H1 (cell line): ENCODE measurements at regions not wholly inside any gene's neighbourhood (a gene's known extent, or its start where the extent isn't known, plus 50 kb on each side); places are given as distances from the start of the nearest gene placed in this dataset.

Source experiments
- CTCF ChIA-PET: fragments of 300-600 bp; sonication (Branson Sonifier 250); formaldehyde crosslinking; loops from one replicate; lab custom pipeline; 2021; ENCODE audit not compliant: partially characterized antibody; lab: Charles Lee
- POLR2A ChIA-PET: fragments of 300-600 bp; sonication (Branson Sonifier 250); formaldehyde crosslinking; loops from one replicate; lab custom pipeline; 2021; ENCODE audit warnings: inconsistent platforms; ENCODE audit not compliant: partially characterized antibody; lab: Charles Lee
- DNase-seq, 2 experiments: peaks; one replicate each; pipeline versions ENCODE4 v3.0.0 to v3.0.0-alpha.2; 2010 to 2022; ENCODE audit warnings: low spot score in 2 of 2, low read depth in 1 of 2, mixed read lengths in 1 of 2
- FAIRE-seq: peaks from 2 replicates; lab custom pipeline; 2011; peaks lifted over from hg19 to GRCh38; lab: Jason Lieb, UNC
- H2AFZ ChIP-seq: 2 replicates; pipeline ENCODE4 v1.8.1; 2012; ENCODE audit warnings: low read length, inconsistent platforms
- H2AK5ac ChIP-seq: 2 replicates; pipeline ENCODE4 v1.6.1; 2013; ENCODE audit warnings: low read depth, low read length
- H2BK120ac ChIP-seq: replicated peaks from 2 replicates; pipeline ENCODE3; 2013; ENCODE audit warnings: low read depth, low read length, inconsistent platforms
- H2BK12ac ChIP-seq: 2 replicates; pipeline ENCODE4 v1.6.1; 2013; ENCODE audit warnings: low read depth, low read length
- H2BK15ac ChIP-seq: 2 replicates; pipeline ENCODE4 v1.6.1; 2013; ENCODE audit warnings: low read length
- H2BK20ac ChIP-seq: 2 replicates; pipeline ENCODE4 v1.6.1; 2013; ENCODE audit warnings: low read length
- H2BK5ac ChIP-seq: 2 replicates; pipeline ENCODE4 v1.6.1; 2013; ENCODE audit warnings: low read depth, low read length
- H3K14ac ChIP-seq: 2 replicates; pipeline ENCODE4 v1.6.1; 2013; ENCODE audit warnings: inconsistent platforms; ENCODE audit not compliant: insufficient read length
- H3K18ac ChIP-seq: 2 replicates; pipeline ENCODE4 v1.6.1; 2013; ENCODE audit warnings: low read length; ENCODE audit errors: extremely low read depth
- H3K23ac ChIP-seq: 2 replicates; pipeline ENCODE4 v1.6.1; 2013; ENCODE audit warnings: inconsistent platforms; ENCODE audit not compliant: insufficient read length
- H3K23me2 ChIP-seq: 2 replicates; pipeline ENCODE4 v1.6.1; 2013; ENCODE audit warnings: low read depth, low read length
- H3K27ac ChIP-seq: 2 replicates; pipeline ENCODE4 v1.6.1; 2011; ENCODE audit warnings: low read depth, low read length, inconsistent platforms
- H3K27me3 ChIP-seq, 4 experiments: replicated peaks in 1 of 4; 1 replicate in 1 of 4; 2 replicates in 3 of 4; pipeline versions ENCODE4 v1.6.1 to v1.8.1; 2011 to 2013; ENCODE audit warnings: low read length in 3 of 4, mild to moderate bottlenecking in 3 of 4, inconsistent platforms in 2 of 4, mixed read lengths in 2 of 4, moderate library complexity in 1 of 4; ENCODE audit not compliant: control insufficient read depth in 3 of 4, insufficient read depth in 3 of 4; ENCODE audit errors: extremely low read depth in 1 of 4
- H3K36me3 ChIP-seq, 4 experiments: 2 replicates each; pipeline versions ENCODE4 v1.6.1 to v1.8.1; 2011 to 2013; ENCODE audit warnings: mild to moderate bottlenecking in 4 of 4, low read length in 3 of 4, moderate library complexity in 2 of 4, control low read depth in 1 of 4, inconsistent platforms in 1 of 4; ENCODE audit not compliant: insufficient read depth in 4 of 4, control insufficient read depth in 2 of 4
- H3K4ac ChIP-seq: replicated peaks from 2 replicates; pipeline ENCODE3; 2013; ENCODE audit warnings: low read length, low read depth, mixed read lengths, inconsistent platforms; ENCODE audit not compliant: insufficient read length
- H3K4me1 ChIP-seq, 4 experiments: replicated peaks in 1 of 4; 1 replicate in 1 of 4; 2 replicates in 3 of 4; pipeline versions ENCODE4 v1.6.1 to v1.8.1; 2011 to 2013; ENCODE audit warnings: low read length in 3 of 4, inconsistent platforms in 2 of 4, mixed read lengths in 1 of 4; ENCODE audit not compliant: insufficient read depth in 4 of 4, control insufficient read depth in 3 of 4
- H3K4me2 ChIP-seq, 2 experiments: 2 replicates each; pipeline versions ENCODE4 v1.6.1 to v1.8.1; 2011 to 2013; ENCODE audit warnings: low read depth in 2 of 2, low read length in 2 of 2, control low read depth in 1 of 2, inconsistent platforms in 1 of 2, mild to moderate bottlenecking in 1 of 2; ENCODE audit not compliant: insufficient read depth in 1 of 2
- H3K4me3 ChIP-seq, 4 experiments: fragments of 200-600, 300-600 bp in 1 of 4; sonication (generic), shearing (Covaris generic), sonication (Bioruptor Twin) in 1 of 4; 2 replicates each; pipeline versions ENCODE4 v1.5.1 to v1.8.1; 2011 to 2016; ENCODE audit warnings: low read length in 4 of 4, low read depth in 3 of 4, control low read depth in 2 of 4, inconsistent platforms in 2 of 4, mild to moderate bottlenecking in 2 of 4, mixed read lengths in 1 of 4, moderate library complexity in 1 of 4; ENCODE audit not compliant: insufficient read depth in 2 of 4; ENCODE audit errors: extremely low read depth in 1 of 4
- H3K56ac ChIP-seq: replicated peaks from 2 replicates; pipeline ENCODE3; 2013; ENCODE audit warnings: low read depth, mild to moderate bottlenecking, mixed read lengths, low read length, inconsistent platforms; ENCODE audit not compliant: insufficient read length
- H3K79me1 ChIP-seq: 2 replicates; pipeline ENCODE4 v1.6.1; 2013; ENCODE audit warnings: low read depth, low read length, control low read depth
- H3K79me2 ChIP-seq, 2 experiments: 2 replicates each; pipeline versions ENCODE4 v1.6.1 to v1.8.1; 2012 to 2013; ENCODE audit warnings: low read length in 2 of 2, mild to moderate bottlenecking in 2 of 2, inconsistent platforms in 1 of 2; ENCODE audit not compliant: insufficient read depth in 2 of 2, control insufficient read depth in 1 of 2
- H3K9ac ChIP-seq, 4 experiments: replicated peaks in 1 of 4; 1 replicate in 1 of 4; 2 replicates in 3 of 4; pipeline versions ENCODE4 v1.6.1 to v1.8.1; 2011 to 2013; ENCODE audit warnings: low read depth in 3 of 4, low read length in 3 of 4, control low read depth in 2 of 4, mild to moderate bottlenecking in 2 of 4, moderate library complexity in 2 of 4, inconsistent platforms in 1 of 4; ENCODE audit errors: extremely low read depth in 1 of 4
- H3K9me3 ChIP-seq, 2 experiments: 2 replicates each; pipeline versions ENCODE4 v1.6.1 to v1.8.1; 2012 to 2013; ENCODE audit warnings: mild to moderate bottlenecking in 2 of 2, moderate library complexity in 2 of 2, control low read depth in 1 of 2, inconsistent platforms in 1 of 2, low read depth in 1 of 2, low read length in 1 of 2, mixed read lengths in 1 of 2; ENCODE audit not compliant: insufficient read depth in 2 of 2
- H4K20me1 ChIP-seq, 2 experiments: replicated peaks in 1 of 2; 2 replicates each; pipeline versions ENCODE3 to v1.8.1; 2011 to 2013; ENCODE audit warnings: inconsistent platforms in 2 of 2, low read length in 2 of 2, mild to moderate bottlenecking in 1 of 2; ENCODE audit not compliant: insufficient read depth in 2 of 2, control insufficient read depth in 1 of 2
- H4K5ac ChIP-seq: 2 replicates; pipeline ENCODE4 v1.6.1; 2013; ENCODE audit warnings: low read length, low read depth, mixed read lengths, inconsistent platforms; ENCODE audit not compliant: insufficient read length
- H4K8ac ChIP-seq: 2 replicates; pipeline ENCODE4 v1.8.0; 2013; ENCODE audit warnings: mild to moderate bottlenecking, moderate library complexity, low read length, inconsistent platforms; ENCODE audit not compliant: insufficient read depth; ENCODE audit errors: extremely low read depth
- H4K91ac ChIP-seq: replicated peaks from 2 replicates; pipeline ENCODE3; 2013; ENCODE audit warnings: low read length, mixed read lengths, inconsistent platforms; ENCODE audit not compliant: insufficient read length
- BCL11A ChIP-seq, 2 experiments: IDR thresholded peaks; one replicate each; pipeline ENCODE4 v1.6.1; 2011; ENCODE audit warnings: low read depth in 2 of 2, low read length in 2 of 2, mild to moderate bottlenecking in 2 of 2
- CHD2 ChIP-seq: IDR thresholded peaks from 2 replicates; pipeline ENCODE4 v1.6.1; 2012; ENCODE audit warnings: low read length, improper control_type of control experiment
- CTBP2 ChIP-seq: IDR thresholded peaks from 2 replicates; pipeline ENCODE4 v1.7.0; 2011; ENCODE audit warnings: borderline replicate concordance, mild to moderate bottlenecking, moderate library complexity, mixed read lengths, low read length; ENCODE audit not compliant: insufficient read depth, insufficient read length
- EZH2 ChIP-seq: fragments of 200-600 bp; sonication (generic); IDR thresholded peaks from 2 replicates; pipeline ENCODE4 v1.7.1; 2012; ENCODE audit warnings: low read depth, mild to moderate bottlenecking, moderate library complexity, low read length, inconsistent platforms; ENCODE audit not compliant: severe bottlenecking
- HDAC2 ChIP-seq, 2 experiments: fragments of 300-600 bp in 1 of 2; sonication (generic) in 1 of 2; IDR thresholded peaks; 2 replicates each; pipeline ENCODE4 v1.6.1; 2011 to 2012; ENCODE audit warnings: low read depth in 2 of 2, low read length in 2 of 2, mild to moderate bottlenecking in 2 of 2, moderate library complexity in 2 of 2, borderline replicate concordance in 1 of 2, inconsistent platforms in 1 of 2
- KDM1A ChIP-seq: fragments of 200-600, 300-600 bp; sonication (generic); IDR thresholded peaks from 2 replicates; pipeline ENCODE4 v1.7.1; 2016; ENCODE audit warnings: mild to moderate bottlenecking, low read length, borderline replicate concordance
- POLR2A ChIP-seq, 2 experiments: IDR thresholded peaks; 1 replicate in 1 of 2; 2 replicates in 1 of 2; pipeline ENCODE4 v1.6.1; 2011; ENCODE audit warnings: low read depth in 2 of 2, low read length in 2 of 2, mild to moderate bottlenecking in 2 of 2; ENCODE audit errors: control extremely low read depth in 1 of 2
- POU5F1 ChIP-seq: IDR thresholded peaks from 2 replicates; pipeline ENCODE4 v1.6.1; 2011; ENCODE audit warnings: low read depth, mild to moderate bottlenecking, low read length, moderate library complexity
- RNF2 ChIP-seq: fragments of 200-900, 300-1000 bp; sonication (generic); IDR thresholded peaks from 2 replicates; pipeline ENCODE4 v1.7.1; 2016; ENCODE audit warnings: borderline replicate concordance, low read depth, mild to moderate bottlenecking, antibody characterized with exemption, low read length; ENCODE audit not compliant: poor library complexity, severe bottlenecking; ENCODE audit errors: missing control alignments
- SAP30 ChIP-seq: fragments of 300-600 bp; sonication (generic); IDR thresholded peaks from 2 replicates; pipeline ENCODE4 v1.7.1; 2012; ENCODE audit warnings: low read length, moderate library complexity, mild to moderate bottlenecking, inconsistent platforms; ENCODE audit not compliant: insufficient read depth, insufficient replicate concordance
- SRF ChIP-seq: IDR thresholded peaks from 2 replicates; pipeline ENCODE4 v1.6.1; 2011; ENCODE audit warnings: mild to moderate bottlenecking, low read depth, low read length, moderate library complexity
- ZNF274 ChIP-seq: IDR thresholded peaks from 2 replicates; pipeline ENCODE4 v1.7.0; 2012; ENCODE audit warnings: low read length, borderline replicate concordance; ENCODE audit errors: extremely low read depth
- WGBS, 2 experiments: shearing (Covaris generic) in 1 of 2; methylation state at CpG; one replicate each; pipeline versions ENCODE4 v1.1.6 to v1.1.7; 2013 to 2015; ENCODE audit warnings: low lambda C conversion rate in 2 of 2, mixed read lengths in 2 of 2, inconsistent platforms in 1 of 2, low coverage in 1 of 2, missing lambda C conversion rate in 1 of 2; ENCODE audit not compliant: insufficient replicate concordance in 2 of 2, insufficient coverage in 1 of 2, insufficient read length in 1 of 2; ENCODE audit errors: extremely low coverage in 1 of 2, missing lambda C conversion rate in 1 of 2; 5-methylcytosine and 5-hydroxymethylcytosine counted together
- TF ChIP-seq, protein P1 (sequence below): IDR thresholded peaks from 2 replicates; pipeline ENCODE4 v1.6.1; 2012; ENCODE audit warnings: inconsistent platforms

- Histone ChIP-seq H2BK12ac (no peak overlapping the region), H3K4me2 (no peak overlapping the region), H3K27ac (no peak overlapping the region), H3K9me3 (no peaks in the 10 kb centered on the region), H3K79me2 (no peaks in the 10 kb centered on the region), H4K5ac (no peak overlapping the region), H4K91ac (no peak overlapping the region), H3K4me3 (no peak overlapping the region), H3K23ac (no peak overlapping the region), H3K14ac (no peak overlapping the region), H3K36me3 (no peaks in the 10 kb centered on the region), H3K18ac (no peak overlapping the region), H2AK5ac (no peak overlapping the region), H3K23me2 (no peaks in the 10 kb centered on the region), H3K79me1 (no peaks in the 10 kb centered on the region), H2BK20ac (no peak overlapping the region), H3K4me1 (no peaks in the 10 kb centered on the region), H2BK120ac (no peak overlapping the region), H4K8ac (no peak overlapping the region), H3K56ac (no peak overlapping the region), H2BK15ac (no peak overlapping the region), H3K27me3 (no peaks in the 10 kb centered on the region), H4K20me1 (no peaks in the 10 kb centered on the region), H2BK5ac (no peak overlapping the region), H3K4ac (no peak overlapping the region), H2AFZ (peak overlapping the region; percentile 50; the same call in 1 of the 2 replicates), H3K9ac (no peak overlapping the region)
- 90% methylated on average over 7 of the region's 7 CpGs; no CpG with 5 or more reads in 1 of the 2 experiments for WGBS, 2 experiments
- FAIRE-seq (no peak), DNase-seq (no peak)
- ChIA-PET POLR2A (no interaction called here), CTCF (interaction anchor here (1.3 to 1.9 kb wide), 2 partner anchors 9 to 12 kb away, joined by 3 to 5 read pairs; no protein-coding TSS in a partner anchor)
- TF ChIP-seq, protein P1, sequence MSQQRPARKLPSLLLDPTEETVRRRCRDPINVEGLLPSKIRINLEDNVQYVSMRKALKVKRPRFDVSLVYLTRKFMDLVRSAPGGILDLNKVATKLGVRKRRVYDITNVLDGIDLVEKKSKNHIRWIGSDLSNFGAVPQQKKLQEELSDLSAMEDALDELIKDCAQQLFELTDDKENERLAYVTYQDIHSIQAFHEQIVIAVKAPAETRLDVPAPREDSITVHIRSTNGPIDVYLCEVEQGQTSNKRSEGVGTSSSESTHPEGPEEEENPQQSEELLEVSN, result no peak
- TF ChIP-seq CHD2 (no peak), POU5F1 (no peak), EZH2 (no peak), HDAC2 (IDR thresholded peaks at IDR 0.05; ENCODE audit: borderline replicate concordance in 1 of 2, low read depth in 2 of 2, low read length in 2 of 2) (no peak), RNF2 (no peak), ZNF274 (no peak), KDM1A (no peak), CTBP2 (no peak), SAP30 (no peak), SRF (no peak), POLR2A (IDR thresholded peaks at IDR 0.05; ENCODE audit: control extremely low read depth in 1 of 2, low read depth in 2 of 2, low read length in 2 of 2) (no peak), BCL11A (IDR thresholded peaks at IDR 0.05; ENCODE audit: low read depth in 2 of 2, low read length in 2 of 2) (no peak)
Observed at GRCh38 chr16:79909571-79909970, 309.0 kb upstream of the MAF start.
